ENCODE measurements at regions not wholly inside any gene's neighbourhood (a gene's known extent, or its start where the extent isn't known, plus 50 kb on each side); places are given as distances from the start of the nearest gene placed in this dataset.

- 94% methylated on average over 1 of the region's 1 CpG for WGBS
- no peaks in the 10 kb centered on the region for H3K9me3 ChIP-seq (ENCODE audit: control insufficient read depth in 4 of 4, low read length in 3 of 4)
- no peak overlapping the region for H3K27ac ChIP-seq (ENCODE audit: low read depth in 1 of 2, low read length in 2 of 2)
- no peak for TF ChIP-seq YY1 (IDR thresholded peaks at IDR 0.05)
- TF ChIP-seq RXRA (IDR thresholded peaks at IDR 0.05): no peak
- TF ChIP-seq REST (IDR thresholded peaks at IDR 0.05): no peak
- TF ChIP-seq ATF3 (IDR thresholded peaks at IDR 0.05): no peak
- no peak for TF ChIP-seq CTCF (IDR thresholded peaks at IDR 0.05; ENCODE audit: low read depth, low read length, missing input control)
- TF ChIP-seq FOXA2 (IDR thresholded peaks at IDR 0.05): no peak
- TF ChIP-seq ZBTB33 (IDR thresholded peaks at IDR 0.05): no peak
- TF ChIP-seq MAX (IDR thresholded peaks at IDR 0.05): no peak
- no peak for TF ChIP-seq SP1 (IDR thresholded peaks at IDR 0.05)
- no peak for TF ChIP-seq FOXA1 (IDR thresholded peaks at IDR 0.05)
- H3K4me1 ChIP-seq (ENCODE audit: control insufficient read depth in 4 of 4, insufficient read depth in 4 of 4, low read length in 3 of 4): no peaks in the 10 kb centered on the region
- H3K9ac ChIP-seq (ENCODE audit: low read depth in 1 of 2, low read length in 2 of 2): no peak overlapping the region
- no peaks in the 10 kb centered on the region for H3K27me3 ChIP-seq (ENCODE audit: control insufficient read depth in 4 of 4, insufficient read depth in 4 of 4, low read length in 3 of 4)
- no peaks in the 10 kb centered on the region for H3K36me3 ChIP-seq (ENCODE audit: control insufficient read depth in 4 of 4, insufficient read depth in 3 of 4, low read depth in 1 of 4, low read length in 3 of 4)
- no peak overlapping the region for H3K4me3 ChIP-seq (ENCODE audit: low read depth in 1 of 3, low read length in 3 of 3)
- DNase-seq (ENCODE audit: low spot score): no peak
Measured at GRCh38 chr1:60287536-60287935, 214.0 kb upstream of the C1orf87 start.

- WGBS: 91% methylated on average over 2 of the region's 2 CpGs
- H3K9me3 ChIP-seq (ENCODE audit: control insufficient read depth in 4 of 4, low read length in 3 of 4): no peaks in the 10 kb centered on the region
- H3K4me1 ChIP-seq (ENCODE audit: control insufficient read depth in 4 of 4, insufficient read depth in 4 of 4, low read length in 3 of 4): peaks cover 0 to 17% (median 13%) of the 10 kb centered on the region in 4 donors
- no peaks in the 10 kb centered on the region for H3K36me3 ChIP-seq (ENCODE audit: control insufficient read depth in 4 of 4, insufficient read depth in 3 of 4, low read depth in 1 of 4, low read length in 3 of 4)
- H3K27me3 ChIP-seq (ENCODE audit: control insufficient read depth in 4 of 4, insufficient read depth in 4 of 4, low read length in 3 of 4): no peaks in the 10 kb centered on the region
- no peak overlapping the region for H3K27ac ChIP-seq (ENCODE audit: low read depth in 1 of 2, low read length in 2 of 2)
- DNase-seq (ENCODE audit: low spot score): no peak
- H3K4me3 ChIP-seq (ENCODE audit: low read depth in 1 of 3, low read length in 3 of 3): no peak overlapping the region
- H3K9ac ChIP-seq (ENCODE audit: low read depth in 1 of 2, low read length in 2 of 2): no peak overlapping the region
- TF ChIP-seq ZBTB33 (IDR thresholded peaks at IDR 0.05): no peak
- no peak for TF ChIP-seq FOXA2 (IDR thresholded peaks at IDR 0.05)
- no peak for TF ChIP-seq REST (IDR thresholded peaks at IDR 0.05)
- no peak for TF ChIP-seq FOXA1 (IDR thresholded peaks at IDR 0.05)
- TF ChIP-seq NR2F2 (IDR thresholded peaks at IDR 0.05): no peak
- TF ChIP-seq RXRA (IDR thresholded peaks at IDR 0.05): no peak
- TF ChIP-seq EGR1 (IDR thresholded peaks at IDR 0.05; ENCODE audit: low read depth in 2 of 2): no peak
- TF ChIP-seq CTCF (IDR thresholded peaks at IDR 0.05; ENCODE audit: low read depth, low read length, missing input control): no peak
- TF ChIP-seq TAF1 (conservative IDR thresholded peaks at IDR 0.05): no peak
- TF ChIP-seq JUND (IDR thresholded peaks at IDR 0.05): no peak
- no peak for TF ChIP-seq RAD21 (IDR thresholded peaks at IDR 0.05)
- no peak for TF ChIP-seq MAX (IDR thresholded peaks at IDR 0.05)
Measured at GRCh38 chr1:60283690-60284089, 210.1 kb upstream of the C1orf87 start.
